ENCODE measurements at regions not wholly inside any gene's neighbourhood (a gene's known extent, or its start where the extent isn't known, plus 50 kb on each side); places are given as distances from the start of the nearest gene placed in this dataset.

GRCh38 chr14:55889124-55889523 is 229.1 kb upstream of the PELI2 start:
- Histone ChIP-seq H3K36me3 (ENCODE audit: insufficient read depth, low read length, poor library complexity, severe bottlenecking) (no peaks in the 10 kb centered on the region), H3K4me1 (ENCODE audit: insufficient read depth, low read length, poor library complexity, severe bottlenecking) (no peaks in the 10 kb centered on the region), H3K9me3 (ENCODE audit: low read depth, low read length, poor library complexity, severe bottlenecking) (no peaks in the 10 kb centered on the region), H3K27me3 (replicated peaks; ENCODE audit: insufficient read depth, low read depth, low read length, poor library complexity) (no peaks in the 10 kb centered on the region), H3K27ac (ENCODE audit: low read depth, low read length, poor library complexity, severe bottlenecking) (no peak overlapping the region), H3K4me3 (ENCODE audit: low read depth, low read length, poor library complexity, severe bottlenecking) (no peak overlapping the region)
- TF ChIP-seq EZH2 (IDR thresholded peaks at IDR 0.05; ENCODE audit: borderline replicate concordance, low read depth, low read length, poor library complexity, severe bottlenecking), result no peak
- no peak for TF ChIP-seq CTCF (conservative IDR thresholded peaks at IDR 0.05; ENCODE audit: low read depth, low read length)
- ChIA-PET CTCF (no interaction called here), POLR2A (ENCODE audit: low non-redundant PET) (no interaction called here)
- intact Hi-C loops (cut with micrococcal nuclease; ENCODE audit: unreplicated experiment), result no loop called here
- no TSS peak for BruUV-seq (replicated peaks)
- no peak for DNase-seq (ENCODE audit: low spot score)

GRCh38 chr14:55891692-55892091 is 226.5 kb upstream of the PELI2 start:
- no peak for TF ChIP-seq EZH2 (IDR thresholded peaks at IDR 0.05; ENCODE audit: borderline replicate concordance, low read depth, low read length, poor library complexity, severe bottlenecking)
- no peak for TF ChIP-seq CTCF (conservative IDR thresholded peaks at IDR 0.05; ENCODE audit: low read depth, low read length)
- Histone ChIP-seq H3K4me1 (ENCODE audit: insufficient read depth, low read length, poor library complexity, severe bottlenecking) (no peaks in the 10 kb centered on the region), H3K4me3 (ENCODE audit: low read depth, low read length, poor library complexity, severe bottlenecking) (no peak overlapping the region), H3K36me3 (ENCODE audit: insufficient read depth, low read length, poor library complexity, severe bottlenecking) (no peaks in the 10 kb centered on the region), H3K27me3 (replicated peaks; ENCODE audit: insufficient read depth, low read depth, low read length, poor library complexity) (no peaks in the 10 kb centered on the region), H3K27ac (ENCODE audit: low read depth, low read length, poor library complexity, severe bottlenecking) (no peak overlapping the region), H3K9me3 (ENCODE audit: low read depth, low read length, poor library complexity, severe bottlenecking) (no peaks in the 10 kb centered on the region)
- CTCF ChIA-PET, result no interaction called here
- intact Hi-C loops (cut with micrococcal nuclease; ENCODE audit: unreplicated experiment), result no loop called here
- POLR2A ChIA-PET (ENCODE audit: low non-redundant PET), result no interaction called here
- no TSS peak for BruUV-seq (replicated peaks)
- no peak for DNase-seq (ENCODE audit: low spot score)

GRCh38 chr14:55892906-55893305 is 225.3 kb upstream of the PELI2 start:
- intact Hi-C loops (cut with micrococcal nuclease; ENCODE audit: unreplicated experiment), result no loop called here
- DNase-seq (ENCODE audit: low spot score), result no peak

More at GRCh38 chr14:55892906-55893305, 225.3 kb upstream of the PELI2 start:
- Histone ChIP-seq H3K4me1 (ENCODE audit: insufficient read depth, low read length, poor library complexity, severe bottlenecking) (no peaks in the 10 kb centered on the region), H3K36me3 (ENCODE audit: insufficient read depth, low read length, poor library complexity, severe bottlenecking) (no peaks in the 10 kb centered on the region), H3K27me3 (replicated peaks; ENCODE audit: insufficient read depth, low read depth, low read length, poor library complexity) (no peaks in the 10 kb centered on the region), H3K9me3 (ENCODE audit: low read depth, low read length, poor library complexity, severe bottlenecking) (no peaks in the 10 kb centered on the region), H3K27ac (ENCODE audit: low read depth, low read length, poor library complexity, severe bottlenecking) (no peak overlapping the region), H3K4me3 (ENCODE audit: low read depth, low read length, poor library complexity, severe bottlenecking) (no peak overlapping the region)
- TF ChIP-seq EZH2 (IDR thresholded peaks at IDR 0.05; ENCODE audit: borderline replicate concordance, low read depth, low read length, poor library complexity, severe bottlenecking), result no peak
- no peak for TF ChIP-seq CTCF (conservative IDR thresholded peaks at IDR 0.05; ENCODE audit: low read depth, low read length)
- no TSS peak for BruUV-seq (replicated peaks)
- CTCF ChIA-PET, result no interaction called here
- POLR2A ChIA-PET (ENCODE audit: low non-redundant PET), result no interaction called here
